Spleen (tissue), 11 donors: ENCODE measurements at regions not wholly inside any gene's neighbourhood (a gene's known extent, or its start where the extent isn't known, plus 50 kb on each side); places are given as distances from the start of the nearest gene placed in this dataset.

Experiments
- DNase-seq: peaks from one replicate; pipeline ENCODE4 v3.0.0-alpha.2; 2020
- H3K27ac ChIP-seq, 8 donors: fragments of 200-600 bp; sonication (generic) in 7 of 8; 1 replicate in 4 of 8; 2 replicates in 4 of 8; pipeline versions ENCODE4 v1.5.0 to v1.8.0; 2016 to 2021; ENCODE audit warnings: inconsistent platforms in 4 of 8, mild to moderate bottlenecking in 4 of 8, moderate library complexity in 1 of 8
- H3K27me3 ChIP-seq, 7 donors: fragments of 200-600 bp; sonication (generic) in 6 of 7; replicated peaks in 1 of 7; 1 replicate in 4 of 7; 2 replicates in 3 of 7; pipeline versions ENCODE4 v1.5.0 to v1.8.0; 2016 to 2021; ENCODE audit warnings: inconsistent platforms in 3 of 7, mild to moderate bottlenecking in 1 of 7
- H3K36me3 ChIP-seq, 6 donors: fragments of 200-600 bp; sonication (generic) in 5 of 6; 1 replicate in 4 of 6; 2 replicates in 2 of 6; pipeline versions ENCODE4 v1.5.0 to v1.8.0; 2016 to 2021; ENCODE audit warnings: inconsistent platforms in 2 of 6
- H3K4me1 ChIP-seq, 6 donors: fragments of 200-600 bp; sonication (generic) in 5 of 6; 1 replicate in 3 of 6; 2 replicates in 3 of 6; pipeline versions ENCODE4 v1.5.0 to v1.8.0; 2016 to 2021; ENCODE audit warnings: inconsistent platforms in 3 of 6
- H3K4me3 ChIP-seq, 8 donors: fragments of 200-600 bp; sonication (generic) in 7 of 8; 1 replicate in 4 of 8; 2 replicates in 4 of 8; pipeline versions ENCODE4 v1.5.0 to v1.8.0; 2016 to 2021; ENCODE audit warnings: inconsistent platforms in 4 of 8, mild to moderate bottlenecking in 4 of 8, moderate library complexity in 2 of 8
- H3K9me3 ChIP-seq, 8 donors: fragments of 200-600 bp; sonication (generic) in 7 of 8; 1 replicate in 4 of 8; 2 replicates in 4 of 8; pipeline versions ENCODE4 v1.5.0 to v1.8.0; 2016 to 2021; ENCODE audit warnings: inconsistent platforms in 4 of 8
- POLR2A ChIP-seq, 3 donors: fragments of 450-650 bp; IDR thresholded peaks; one replicate each; pipeline ENCODE4 v1.5.1; 2017; ENCODE audit warnings: antibody characterized with exemption in 3 of 3, mild to moderate bottlenecking in 1 of 3
- POLR2AphosphoS5 ChIP-seq, 3 donors: sonication (generic); formaldehyde crosslinking; IDR thresholded peaks; one replicate each; pipeline ENCODE4 v1.5.1; 2017; ENCODE audit warnings: antibody characterized with exemption in 3 of 3
- WGBS, 5 donors: extraction: QIAGEN DNeasy Blood & Tissue Kit in 3 of 5; methylation state at CpG; one replicate each; pipeline versions ENCODE4 v1.1.5 to v1.1.7; 2013 to 2018; 5-methylcytosine and 5-hydroxymethylcytosine counted together
- intact Hi-C: fragments of 100-400 bp; cut with DNase I; formaldehyde crosslinking; loops from one replicate; pipeline ENCODE4 v1.15.0; 2023; ENCODE audit warnings: low total_unique reads
- TF ChIP-seq, protein P1 (sequence below), 11 experiments: fragments of 200-600 bp in 7 of 11; fragments of 450-650 bp in 4 of 11; sonication (generic) in 4 of 11; IDR thresholded peaks in 8 of 11; conservative IDR thresholded peaks in 3 of 11; 1 replicate in 7 of 11; 2 replicates in 4 of 11; pipeline versions ENCODE4 v1.4.0 to v1.8.0; 2016 to 2021; ENCODE audit warnings: antibody characterized with exemption in 11 of 11, inconsistent platforms in 4 of 11, mild to moderate bottlenecking in 1 of 11
- donor health status: healthy with polysubstance abuse.
- donor health status: DM: no; HTN: no; CAD: no; lungs with moderate emphysema.
- donor health status: DM: no; HTN: no; CAD: no.
- donor health status: Bipolar disorder and iron deficiency.
- donor health status: healthy.
- donor health status: DM: no; HTN: no; CAD: no.
- donor health status: DM: yes; HTN: yes; CAD: no.

DNA sequence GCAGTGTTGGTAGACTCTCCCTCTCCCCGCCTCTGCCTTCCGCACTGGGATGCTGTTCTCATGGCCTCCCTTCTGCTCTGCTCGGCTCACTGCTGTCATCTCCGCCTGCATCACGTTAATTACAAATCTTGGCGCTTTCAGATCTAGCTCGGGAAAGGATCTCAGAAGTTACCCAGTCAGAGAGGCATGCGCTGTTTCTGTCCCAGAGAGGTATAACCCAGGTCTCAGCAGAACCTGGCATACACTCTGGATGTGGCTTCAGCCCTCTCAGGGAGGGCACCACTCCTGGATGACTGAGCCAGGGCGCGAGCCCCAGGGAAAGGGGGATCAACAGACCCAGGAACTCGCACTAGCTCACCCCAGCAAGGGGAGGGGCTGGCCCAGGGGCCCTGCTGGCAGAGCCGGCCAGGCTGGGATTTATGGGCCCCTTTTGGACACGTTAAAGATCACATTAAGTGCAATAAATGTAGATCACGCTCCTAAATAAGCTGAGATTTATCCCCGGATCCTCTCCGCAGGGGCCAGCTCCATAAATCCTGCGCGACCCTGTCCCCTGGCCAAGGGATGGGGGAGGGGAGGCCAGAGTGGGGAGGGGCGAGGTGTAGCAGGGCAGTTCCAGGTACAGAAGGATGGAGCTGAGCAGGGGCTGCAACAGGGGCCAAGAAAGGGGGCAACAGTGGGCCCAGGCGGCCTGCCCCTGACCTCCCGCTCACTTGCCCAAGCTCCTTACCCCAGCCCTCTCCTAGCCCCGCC is 101.3 kb upstream of the ZBTB40 start:
- no peak for DNase-seq
- no peak overlapping the region for H3K27ac ChIP-seq
- H3K9me3 ChIP-seq = no peaks in the 10 kb centered on the region
- TF ChIP-seq POLR2A (IDR thresholded peaks at IDR 0.05) = no peak
- TF ChIP-seq, protein P1, sequence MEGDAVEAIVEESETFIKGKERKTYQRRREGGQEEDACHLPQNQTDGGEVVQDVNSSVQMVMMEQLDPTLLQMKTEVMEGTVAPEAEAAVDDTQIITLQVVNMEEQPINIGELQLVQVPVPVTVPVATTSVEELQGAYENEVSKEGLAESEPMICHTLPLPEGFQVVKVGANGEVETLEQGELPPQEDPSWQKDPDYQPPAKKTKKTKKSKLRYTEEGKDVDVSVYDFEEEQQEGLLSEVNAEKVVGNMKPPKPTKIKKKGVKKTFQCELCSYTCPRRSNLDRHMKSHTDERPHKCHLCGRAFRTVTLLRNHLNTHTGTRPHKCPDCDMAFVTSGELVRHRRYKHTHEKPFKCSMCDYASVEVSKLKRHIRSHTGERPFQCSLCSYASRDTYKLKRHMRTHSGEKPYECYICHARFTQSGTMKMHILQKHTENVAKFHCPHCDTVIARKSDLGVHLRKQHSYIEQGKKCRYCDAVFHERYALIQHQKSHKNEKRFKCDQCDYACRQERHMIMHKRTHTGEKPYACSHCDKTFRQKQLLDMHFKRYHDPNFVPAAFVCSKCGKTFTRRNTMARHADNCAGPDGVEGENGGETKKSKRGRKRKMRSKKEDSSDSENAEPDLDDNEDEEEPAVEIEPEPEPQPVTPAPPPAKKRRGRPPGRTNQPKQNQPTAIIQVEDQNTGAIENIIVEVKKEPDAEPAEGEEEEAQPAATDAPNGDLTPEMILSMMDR (IDR thresholded peaks at IDR 0.05 in 8 of 11, conservative IDR thresholded peaks at IDR 0.05 in 3 of 11) = no peak
- TF ChIP-seq POLR2AphosphoS5 (IDR thresholded peaks at IDR 0.05) = no peak
- 26 to 50% (median 31%) methylated on average over 18 to 22 of the region's 22 CpGs for WGBS, 5 donors
- intact Hi-C loops = no loop called here
- H3K4me3 ChIP-seq = no peak overlapping the region
- peaks cover 0 to 92% (median 30%) of the 10 kb centered on the region in 7 donors for H3K27me3 ChIP-seq
- H3K36me3 ChIP-seq = no peaks in the 10 kb centered on the region
- H3K4me1 ChIP-seq = peaks cover 0 to 5% (median 0%) of the 10 kb centered on the region in 6 donors

- peaks cover 0 to 96% (median 30%) of the 10 kb centered on the region in 7 donors for H3K27me3 ChIP-seq
- WGBS, 5 donors = 15 to 28% (median 18%) methylated on average over 19 to 28 of the region's 28 CpGs
- intact Hi-C loops = no loop called here
Measured at GRCh38 chr1:22350924-22351767, 100.5 kb upstream of the ZBTB40 start.

DNA sequence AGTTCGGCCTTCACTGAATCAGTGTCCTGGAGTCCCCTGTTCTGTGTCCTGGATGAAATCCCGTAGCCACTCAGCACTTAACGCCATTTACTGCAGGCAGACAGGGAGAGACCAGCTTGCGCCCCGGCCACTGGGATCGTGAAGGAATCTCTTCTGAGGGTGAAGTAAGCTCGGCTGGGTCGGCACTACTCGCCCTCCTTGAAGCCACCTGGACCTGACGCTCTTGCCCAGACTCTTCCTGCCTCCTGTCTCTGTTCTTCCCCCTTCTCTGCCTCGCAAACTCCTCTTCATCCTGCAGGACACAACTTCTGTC is 99.9 kb upstream of the ZBTB40 start:
- no peak for DNase-seq
- H3K4me3 ChIP-seq = no peak overlapping the region
- H3K9me3 ChIP-seq = no peaks in the 10 kb centered on the region
- no peaks in the 10 kb centered on the region for H3K36me3 ChIP-seq
- TF ChIP-seq POLR2A (IDR thresholded peaks at IDR 0.05) = no peak
- TF ChIP-seq, protein P1 (IDR thresholded peaks at IDR 0.05 in 8 of 11, conservative IDR thresholded peaks at IDR 0.05 in 3 of 11) = no peak
- TF ChIP-seq POLR2AphosphoS5 (IDR thresholded peaks at IDR 0.05) = no peak
- intact Hi-C loops = no loop called here
- peaks cover 0 to 96% (median 30%) of the 10 kb centered on the region in 7 donors for H3K27me3 ChIP-seq
- peaks cover 0 to 5% (median 0%) of the 10 kb centered on the region in 6 donors for H3K4me1 ChIP-seq
- no peak overlapping the region for H3K27ac ChIP-seq
- 24 to 46% (median 30%) methylated on average over 11 of the region's 11 CpGs for WGBS, 5 donors

More at GRCh38 chr1:22350924-22351767, 100.5 kb upstream of the ZBTB40 start:
- TF ChIP-seq, protein P1 (IDR thresholded peaks at IDR 0.05 in 8 of 11, conservative IDR thresholded peaks at IDR 0.05 in 3 of 11) = no peak
- no peak for TF ChIP-seq POLR2A (IDR thresholded peaks at IDR 0.05)
- TF ChIP-seq POLR2AphosphoS5 (IDR thresholded peaks at IDR 0.05) = no peak
- DNase-seq = no peak
- Histone ChIP-seq H3K36me3 (no peaks in the 10 kb centered on the region), H3K4me3 (no peak overlapping the region), H3K4me1 (peaks cover 0 to 5% (median 0%) of the 10 kb centered on the region in 6 donors), H3K9me3 (no peaks in the 10 kb centered on the region), H3K27ac (no peak overlapping the region)

- H3K27ac ChIP-seq = no peak overlapping the region
- no peak for DNase-seq
- H3K4me1 ChIP-seq = peaks cover 0 to 5% (median 0%) of the 10 kb centered on the region in 6 donors
- H3K36me3 ChIP-seq = no peaks in the 10 kb centered on the region
- TF ChIP-seq, protein P1 (IDR thresholded peaks at IDR 0.05 in 8 of 11, conservative IDR thresholded peaks at IDR 0.05 in 3 of 11) = no peak
- no peak for TF ChIP-seq POLR2AphosphoS5 (IDR thresholded peaks at IDR 0.05)
- no peak for TF ChIP-seq POLR2A (IDR thresholded peaks at IDR 0.05)
- no peak overlapping the region for H3K4me3 ChIP-seq
- intact Hi-C loops = no loop called here
- WGBS, 5 donors = 83 to 94% (median 90%) methylated on average over 6 of the region's 6 CpGs
- no peaks in the 10 kb centered on the region for H3K9me3 ChIP-seq
- peaks cover 0 to 96% (median 30%) of the 10 kb centered on the region in 7 donors for H3K27me3 ChIP-seq
Measured at GRCh38 chr1:22352355-22352754, 99.3 kb upstream of the ZBTB40 start.
